ENCODE measurements at regions not wholly inside any gene's neighbourhood (a gene's known extent, or its start where the extent isn't known, plus 50 kb on each side); places are given as distances from the start of the nearest gene placed in this dataset.

GRCh38 chr4:166377578-166377977 is 504.5 kb downstream of the TLL1 start:
- no peak overlapping the region for H3K27ac ChIP-seq
- no peaks in the 10 kb centered on the region for H3K36me3 ChIP-seq
- H3K9me3 ChIP-seq: peaks cover 6% of the 10 kb centered on the region
- no peak overlapping the region for H3K4me3 ChIP-seq
- no peaks in the 10 kb centered on the region for H3K27me3 ChIP-seq (replicated peaks; ENCODE audit: insufficient read depth)
- no peaks in the 10 kb centered on the region for H3K4me1 ChIP-seq (ENCODE audit: control insufficient read depth in 1 of 2, low read depth in 2 of 2)
- no peak for ATAC-seq (ENCODE audit: insufficient number of reproducible peaks, low FRiP score, low read depth)
- TF ChIP-seq CTCF (IDR thresholded peaks at IDR 0.05): no peak
- no peak for DNase-seq (ENCODE audit: low spot score)

DNA sequence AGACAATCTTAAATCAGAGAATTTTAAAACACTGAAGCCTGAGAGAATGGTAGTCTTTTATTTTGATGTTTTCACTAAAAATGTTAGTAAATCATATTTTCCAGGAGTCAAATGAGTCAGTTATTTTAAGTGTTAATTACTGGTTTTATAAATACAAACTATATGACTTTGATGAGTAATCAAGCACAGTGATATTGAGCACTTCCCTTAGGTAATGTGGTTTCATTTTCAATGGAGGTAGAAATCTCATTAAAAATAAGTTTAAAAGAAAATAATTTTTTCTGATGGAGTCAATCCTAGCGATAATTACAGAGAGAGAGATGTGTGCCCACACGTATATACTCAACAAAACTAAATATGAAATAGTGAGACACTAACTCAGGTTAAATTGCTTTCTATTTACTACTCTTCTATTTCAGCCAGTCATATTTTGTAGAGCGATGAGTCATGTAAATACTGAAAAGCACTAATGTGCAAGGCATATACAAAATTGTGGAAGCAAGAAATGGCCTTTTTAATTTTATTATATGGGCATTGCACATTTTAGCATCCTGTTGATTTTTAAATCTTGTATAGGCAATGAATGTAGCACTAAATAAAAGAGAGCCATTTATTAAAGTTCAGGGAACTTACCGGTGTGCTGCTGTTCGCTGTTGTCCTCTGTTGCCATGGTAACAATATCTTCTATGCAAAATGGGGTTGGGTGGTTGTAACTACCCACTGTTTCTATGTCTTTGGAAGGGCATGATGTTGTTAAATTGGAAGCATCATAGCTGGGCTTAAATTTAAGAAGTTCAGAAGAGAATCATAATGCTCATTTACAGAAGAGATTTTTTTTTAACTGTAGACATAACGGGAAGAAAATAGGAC is 513.7 kb downstream of the TLL1 start:
- Histone ChIP-seq H3K9me3 (no peaks in the 10 kb centered on the region), H3K27me3 (replicated peaks; ENCODE audit: insufficient read depth) (no peaks in the 10 kb centered on the region), H3K4me1 (ENCODE audit: control insufficient read depth in 1 of 2, low read depth in 2 of 2) (no peaks in the 10 kb centered on the region), H3K27ac (no peak overlapping the region), H3K36me3 (no peaks in the 10 kb centered on the region), H3K4me3 (no peak overlapping the region)
- no peak for TF ChIP-seq CTCF (IDR thresholded peaks at IDR 0.05)
- DNase-seq (ENCODE audit: low spot score) (no peak), ATAC-seq (ENCODE audit: insufficient number of reproducible peaks, low FRiP score, low read depth) (no peak)

DNA sequence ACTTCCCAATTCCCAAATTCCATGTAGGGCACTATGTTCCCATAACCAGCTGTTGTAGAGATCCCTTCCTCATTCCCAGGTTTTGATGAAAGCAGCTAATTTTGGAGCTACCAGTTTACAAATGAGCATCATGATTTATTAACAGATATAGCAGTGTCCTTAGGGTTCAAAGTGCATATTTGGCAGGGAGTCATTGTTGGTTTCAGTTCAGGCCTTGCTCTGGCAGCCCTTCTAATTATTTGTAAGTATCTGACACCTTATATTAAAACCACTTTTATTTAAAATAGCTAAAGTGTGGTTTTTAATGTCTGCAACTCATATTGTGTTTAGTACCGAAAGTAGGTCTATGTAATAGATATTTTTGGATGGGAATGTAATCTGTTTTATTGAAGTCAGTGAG is 518.5 kb downstream of the TLL1 start:
- no peaks in the 10 kb centered on the region for H3K4me1 ChIP-seq (ENCODE audit: control insufficient read depth in 1 of 2, low read depth in 2 of 2)
- no peak overlapping the region for H3K4me3 ChIP-seq
- TF ChIP-seq CTCF (IDR thresholded peaks at IDR 0.05): no peak
- no peak for ATAC-seq (ENCODE audit: insufficient number of reproducible peaks, low FRiP score, low read depth)
- no peak overlapping the region for H3K27ac ChIP-seq
- no peaks in the 10 kb centered on the region for H3K27me3 ChIP-seq (replicated peaks; ENCODE audit: insufficient read depth)
- no peak for DNase-seq (ENCODE audit: low spot score)
- H3K36me3 ChIP-seq: no peaks in the 10 kb centered on the region
- no peaks in the 10 kb centered on the region for H3K9me3 ChIP-seq

GRCh38 chr4:166399021-166399420 is 526.0 kb downstream of the TLL1 start:
- no peak overlapping the region for H3K4me3 ChIP-seq
- TF ChIP-seq CTCF (IDR thresholded peaks at IDR 0.05): no peak
- H3K36me3 ChIP-seq: no peaks in the 10 kb centered on the region
- ATAC-seq (ENCODE audit: insufficient number of reproducible peaks, low FRiP score, low read depth) (no peak), DNase-seq (ENCODE audit: low spot score) (no peak)
- H3K27me3 ChIP-seq (replicated peaks; ENCODE audit: insufficient read depth): no peaks in the 10 kb centered on the region
- no peak overlapping the region for H3K27ac ChIP-seq
- H3K4me1 ChIP-seq (ENCODE audit: control insufficient read depth in 1 of 2, low read depth in 2 of 2): no peaks in the 10 kb centered on the region
- H3K9me3 ChIP-seq: no peaks in the 10 kb centered on the region

DNA sequence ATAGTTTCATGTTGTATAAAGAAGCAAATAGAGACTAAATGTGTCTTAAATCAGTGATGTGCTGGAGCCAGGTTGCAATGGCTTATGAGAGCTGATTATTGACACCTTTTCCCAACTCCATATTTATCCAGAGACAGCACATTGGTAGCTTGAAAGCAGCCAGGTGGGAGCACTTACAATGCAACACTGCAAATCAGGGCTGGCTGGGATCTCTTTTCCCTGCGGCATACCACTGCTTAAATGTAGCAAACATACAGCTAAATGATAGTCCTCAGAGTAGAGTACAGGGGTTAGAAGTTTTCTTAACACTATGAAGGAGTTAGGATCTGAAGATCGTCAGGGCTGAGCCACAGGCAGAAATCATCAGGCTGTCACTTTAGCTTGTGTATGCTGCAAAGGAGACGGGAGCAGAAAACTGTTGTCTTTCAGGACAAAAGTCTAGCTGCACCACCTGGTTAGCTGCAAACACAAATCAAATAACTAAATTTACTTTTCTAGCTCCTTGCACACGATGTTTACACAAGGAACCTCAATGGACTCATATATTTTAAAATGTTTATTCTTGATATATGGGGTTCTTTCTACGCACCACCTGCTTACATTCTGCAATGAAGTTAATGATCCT is 527.3 kb downstream of the TLL1 start:
- Histone ChIP-seq H3K4me1 (ENCODE audit: control insufficient read depth in 1 of 2, low read depth in 2 of 2) (no peaks in the 10 kb centered on the region), H3K4me3 (no peak overlapping the region), H3K27me3 (replicated peaks; ENCODE audit: insufficient read depth) (no peaks in the 10 kb centered on the region), H3K36me3 (no peaks in the 10 kb centered on the region), H3K27ac (no peak overlapping the region), H3K9me3 (no peaks in the 10 kb centered on the region)
- DNase-seq (ENCODE audit: low spot score) (no peak), ATAC-seq (ENCODE audit: insufficient number of reproducible peaks, low FRiP score, low read depth) (no peak)
- no peak for TF ChIP-seq CTCF (IDR thresholded peaks at IDR 0.05)
